Gastroesophageal sphincter (tissue), 4 donors: ENCODE measurements at regions not wholly inside any gene's neighbourhood (a gene's known extent, or its start where the extent isn't known, plus 50 kb on each side); places are given as distances from the start of the nearest gene placed in this dataset.

Experiments
- ATAC-seq: fragments of 150-250 bp; one replicate; pipeline ENCODE4 v1.9.1; 2016; ENCODE audit warnings: mild to moderate bottlenecking, moderate library complexity
- H3K27ac ChIP-seq, 4 donors: fragments of 200-600 bp; sonication (generic) in 3 of 4; 1 replicate in 3 of 4; 2 replicates in 1 of 4; pipeline ENCODE4 v1.5.1; 2016 to 2019
- H3K27me3 ChIP-seq: fragments of 200-600 bp; sonication (generic); one replicate; pipeline ENCODE4 v1.5.1; 2019
- H3K36me3 ChIP-seq, 2 donors: fragments of 200-600 bp; sonication (generic); one replicate each; pipeline ENCODE4 v1.5.1; 2019; ENCODE audit warnings: control low read depth in 1 of 2
- H3K4me1 ChIP-seq, 3 donors: fragments of 200-600 bp; sonication (generic); 1 replicate in 2 of 3; 2 replicates in 1 of 3; pipeline ENCODE4 v1.5.1; 2016 to 2019; ENCODE audit warnings: control low read depth in 2 of 3
- H3K4me3 ChIP-seq, 2 donors: fragments of 200-600 bp; sonication (generic); one replicate each; pipeline ENCODE4 v1.5.1; 2019; ENCODE audit warnings: mild to moderate bottlenecking in 1 of 2, moderate library complexity in 1 of 2
- H3K9me3 ChIP-seq, 3 donors: fragments of 200-600 bp; sonication (generic); one replicate each; pipeline ENCODE4 v1.5.1; 2017 to 2019; ENCODE audit warnings: control low read depth in 2 of 3
- EP300 ChIP-seq: sonication (generic); formaldehyde crosslinking; IDR thresholded peaks from one replicate; pipeline ENCODE4 v1.6.1; 2017; ENCODE audit warnings: antibody characterized with exemption, mild to moderate bottlenecking
- POLR2A ChIP-seq, 2 donors: fragments of 450-650 bp; IDR thresholded peaks; one replicate each; pipeline ENCODE4 v1.6.1; 2017; ENCODE audit warnings: antibody characterized with exemption in 2 of 2, mild to moderate bottlenecking in 2 of 2, moderate library complexity in 1 of 2
- POLR2AphosphoS5 ChIP-seq: sonication (generic); formaldehyde crosslinking; IDR thresholded peaks from one replicate; pipeline ENCODE4 v1.6.1; 2017; ENCODE audit warnings: antibody characterized with exemption
- WGBS, 2 donors: methylation state at CpG; one replicate each; pipeline ENCODE4 v1.1.5; 2018; ENCODE audit warnings: low coverage in 1 of 2; 5-methylcytosine and 5-hydroxymethylcytosine counted together
- TF ChIP-seq, protein P1 (sequence below), 4 experiments: fragments of 200-600 bp in 2 of 4; fragments of 450-650 bp in 2 of 4; sonication (generic) in 1 of 4; IDR thresholded peaks; one replicate each; pipeline ENCODE4 v1.5.1; 2017 to 2019; ENCODE audit warnings: antibody characterized with exemption in 4 of 4, mild to moderate bottlenecking in 2 of 4, moderate library complexity in 2 of 4

GRCh38 chr2:215744514-215744913, 268.8 kb downstream of the MREG start:
- H3K36me3 ChIP-seq, result no peaks in the 10 kb centered on the region
- H3K9me3 ChIP-seq, result no peaks in the 10 kb centered on the region
- WGBS, 2 donors, result 93 to 94% methylated on average over 4 of the region's 4 CpGs
- H3K4me1 ChIP-seq, result peaks cover 0 to 28% (median 17%) of the 10 kb centered on the region in 3 donors
- TF ChIP-seq POLR2AphosphoS5, result no peak
- TF ChIP-seq, protein P1, sequence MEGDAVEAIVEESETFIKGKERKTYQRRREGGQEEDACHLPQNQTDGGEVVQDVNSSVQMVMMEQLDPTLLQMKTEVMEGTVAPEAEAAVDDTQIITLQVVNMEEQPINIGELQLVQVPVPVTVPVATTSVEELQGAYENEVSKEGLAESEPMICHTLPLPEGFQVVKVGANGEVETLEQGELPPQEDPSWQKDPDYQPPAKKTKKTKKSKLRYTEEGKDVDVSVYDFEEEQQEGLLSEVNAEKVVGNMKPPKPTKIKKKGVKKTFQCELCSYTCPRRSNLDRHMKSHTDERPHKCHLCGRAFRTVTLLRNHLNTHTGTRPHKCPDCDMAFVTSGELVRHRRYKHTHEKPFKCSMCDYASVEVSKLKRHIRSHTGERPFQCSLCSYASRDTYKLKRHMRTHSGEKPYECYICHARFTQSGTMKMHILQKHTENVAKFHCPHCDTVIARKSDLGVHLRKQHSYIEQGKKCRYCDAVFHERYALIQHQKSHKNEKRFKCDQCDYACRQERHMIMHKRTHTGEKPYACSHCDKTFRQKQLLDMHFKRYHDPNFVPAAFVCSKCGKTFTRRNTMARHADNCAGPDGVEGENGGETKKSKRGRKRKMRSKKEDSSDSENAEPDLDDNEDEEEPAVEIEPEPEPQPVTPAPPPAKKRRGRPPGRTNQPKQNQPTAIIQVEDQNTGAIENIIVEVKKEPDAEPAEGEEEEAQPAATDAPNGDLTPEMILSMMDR (IDR thresholded peaks at IDR 0.05), result no peak
- TF ChIP-seq EP300, result no peak
- TF ChIP-seq POLR2A (IDR thresholded peaks at IDR 0.05), result no peak
- no peaks in the 10 kb centered on the region for H3K27me3 ChIP-seq
- H3K27ac ChIP-seq, result no peak overlapping the region
- H3K4me3 ChIP-seq, result no peak overlapping the region
- no peak for ATAC-seq

DNA sequence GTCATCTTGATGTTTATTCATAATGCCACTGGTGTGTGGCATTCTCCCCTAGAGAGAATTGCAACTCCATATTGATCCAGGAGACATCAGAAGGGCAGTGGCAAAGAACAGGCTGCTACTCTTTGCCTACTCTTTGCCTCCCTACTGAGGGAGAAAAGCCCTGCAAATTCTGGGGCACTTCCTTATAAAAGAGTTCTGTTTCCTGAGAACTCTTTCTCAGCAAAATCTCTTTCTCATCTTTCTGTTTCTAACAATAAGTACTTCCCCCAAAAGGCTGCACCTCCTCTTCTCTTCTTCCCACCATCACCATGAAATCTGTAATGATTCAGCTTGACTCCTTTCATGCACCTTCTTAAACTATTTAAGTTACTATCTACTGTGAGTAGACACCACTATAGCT, 270.3 kb downstream of the MREG start:
- no peaks in the 10 kb centered on the region for H3K27me3 ChIP-seq
- ATAC-seq, result no peak
- no peaks in the 10 kb centered on the region for H3K9me3 ChIP-seq
- peaks cover 0 to 13% (median 2%) of the 10 kb centered on the region in 3 donors for H3K4me1 ChIP-seq
- H3K4me3 ChIP-seq, result no peak overlapping the region
- no peak overlapping the region for H3K27ac ChIP-seq
- TF ChIP-seq, protein P1 (IDR thresholded peaks at IDR 0.05), result no peak
- TF ChIP-seq POLR2A (IDR thresholded peaks at IDR 0.05), result no peak
- no peak for TF ChIP-seq EP300
- no peak for TF ChIP-seq POLR2AphosphoS5
- H3K36me3 ChIP-seq, result no peaks in the 10 kb centered on the region

DNA sequence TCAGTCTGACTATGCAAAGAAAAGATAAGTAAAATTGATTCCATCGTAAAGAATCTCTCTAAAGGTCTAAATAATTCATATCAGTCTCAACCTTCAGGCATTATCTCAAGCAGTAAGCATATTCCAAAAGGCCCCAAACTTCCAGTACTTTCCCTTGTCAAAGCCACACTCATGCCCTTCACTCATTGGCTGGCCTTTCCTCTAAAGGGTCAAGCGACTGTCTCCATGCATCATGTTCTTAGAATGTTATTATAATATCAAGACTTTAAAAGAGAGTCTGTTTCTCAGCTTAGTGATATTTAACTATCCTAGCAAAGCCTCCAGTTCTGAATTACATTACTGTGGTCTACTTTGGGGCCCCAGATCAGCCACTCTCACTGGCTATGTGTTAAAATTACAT, 271.3 kb downstream of the MREG start:
- Histone ChIP-seq H3K4me3 (no peak overlapping the region), H3K27ac (no peak overlapping the region), H3K27me3 (no peaks in the 10 kb centered on the region), H3K36me3 (no peaks in the 10 kb centered on the region), H3K9me3 (no peaks in the 10 kb centered on the region), H3K4me1 (peaks cover 0 to 4% (median 0%) of the 10 kb centered on the region in 3 donors)
- no peak for ATAC-seq
- no peak for TF ChIP-seq EP300
- no peak for TF ChIP-seq POLR2AphosphoS5
- TF ChIP-seq POLR2A (IDR thresholded peaks at IDR 0.05), result no peak
- TF ChIP-seq, protein P1 (IDR thresholded peaks at IDR 0.05), result no peak
- 71 to 86% methylated on average over 2 of the region's 2 CpGs for WGBS, 2 donors

DNA sequence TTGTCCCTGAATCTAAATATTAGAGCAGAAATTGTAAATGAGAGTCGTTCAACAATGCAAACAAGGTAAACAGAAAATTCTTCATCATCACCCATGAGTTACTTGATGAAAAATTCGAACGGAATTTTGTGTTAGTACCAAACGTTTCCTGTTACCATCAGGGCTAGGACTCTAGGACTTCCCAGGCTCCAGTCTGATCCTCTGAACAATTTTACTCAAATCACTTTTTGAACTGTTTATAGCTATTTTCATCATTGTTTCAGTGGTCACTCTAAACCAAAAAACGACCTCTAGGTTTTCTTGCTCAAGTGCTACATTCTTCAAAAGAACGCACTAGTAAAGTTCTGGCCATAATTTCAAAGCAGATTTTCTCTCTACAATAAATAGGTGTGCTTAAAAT, 273.3 kb downstream of the MREG start:
- no peaks in the 10 kb centered on the region for H3K9me3 ChIP-seq
- no peaks in the 10 kb centered on the region for H3K36me3 ChIP-seq
- ATAC-seq, result no peak
- no peak for TF ChIP-seq POLR2A (IDR thresholded peaks at IDR 0.05)
- TF ChIP-seq, protein P1 (IDR thresholded peaks at IDR 0.05), result no peak
- TF ChIP-seq POLR2AphosphoS5, result no peak
- no peak for TF ChIP-seq EP300
- no peak overlapping the region for H3K27ac ChIP-seq
- WGBS, 2 donors, result 72 to 81% methylated on average over 6 of the region's 6 CpGs
- H3K27me3 ChIP-seq, result no peaks in the 10 kb centered on the region
- no peaks in the 10 kb centered on the region for H3K4me1 ChIP-seq
- H3K4me3 ChIP-seq, result no peak overlapping the region

DNA sequence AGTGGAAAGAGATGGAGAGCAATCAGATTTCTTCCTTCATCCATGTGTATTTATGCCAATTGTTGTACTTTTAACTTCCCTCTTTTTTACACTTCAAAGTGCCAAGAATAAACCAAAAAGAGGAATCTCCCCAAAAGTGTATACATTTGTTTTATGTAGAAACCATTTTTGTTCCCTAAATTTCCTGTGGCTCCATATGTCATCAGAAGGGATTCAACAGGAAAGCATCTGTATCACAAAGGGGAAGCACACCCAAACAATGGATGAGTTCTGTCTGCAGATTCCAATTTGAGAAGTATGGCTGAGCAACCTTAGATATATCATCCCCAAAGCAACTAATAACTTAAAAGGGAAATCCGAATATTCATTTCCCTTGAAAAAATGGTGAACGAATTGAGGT, 275.0 kb downstream of the MREG start:
- H3K9me3 ChIP-seq, result no peaks in the 10 kb centered on the region
- H3K4me3 ChIP-seq, result no peak overlapping the region
- H3K4me1 ChIP-seq, result no peaks in the 10 kb centered on the region
- no peak overlapping the region for H3K27ac ChIP-seq
- TF ChIP-seq, protein P1 (IDR thresholded peaks at IDR 0.05), result no peak
- no peak for TF ChIP-seq POLR2A (IDR thresholded peaks at IDR 0.05)
- no peak for TF ChIP-seq POLR2AphosphoS5
- TF ChIP-seq EP300, result no peak
- ATAC-seq, result no peak
- no peaks in the 10 kb centered on the region for H3K36me3 ChIP-seq
- H3K27me3 ChIP-seq, result no peaks in the 10 kb centered on the region
- 97 to 100% methylated on average over 2 of the region's 2 CpGs for WGBS, 2 donors
